GM18868 (cell line): ENCODE measurements at regions not wholly inside any gene's neighbourhood (a gene's known extent, or its start where the extent isn't known, plus 50 kb on each side); places are given as distances from the start of the nearest gene placed in this dataset.
A peak's percentile ranks its signal among the peaks of the same experiment; 100 is the strongest.

Experiments
- ATAC-seq: cut with Tn5 transposase; IDR thresholded peaks from one replicate; pipeline ENCODE4 v1.9.1; 2021; ENCODE audit warnings: mild to moderate bottlenecking, moderate library complexity; ENCODE audit not compliant: unreplicated experiment

- ATAC-seq: no peak
Observed at GRCh38 chr14:30296931-30297405, 262.0 kb upstream of the G2E3 start.

- ATAC-seq: no peak
Observed at GRCh38 chr14:30297876-30298795, 260.8 kb upstream of the G2E3 start.

GRCh38 chr14:30299915-30300314, 259.0 kb upstream of the G2E3 start:
- ATAC-seq: no peak

- ATAC-seq: no peak
Observed at GRCh38 chr14:30303350-30303749, 255.6 kb upstream of the G2E3 start.

GRCh38 chr14:30305346-30305745, 253.6 kb upstream of the G2E3 start:
- ATAC-seq: no peak

- ATAC-seq: no peak
Observed at GRCh38 chr14:30309405-30309804, 249.6 kb upstream of the G2E3 start.

- peak; percentile 99 for ATAC-seq
Observed at GRCh38 chr14:30312214-30312613, 246.7 kb upstream of the G2E3 start.

- no peak for ATAC-seq
Observed at GRCh38 chr14:30317729-30318128, 241.2 kb upstream of the G2E3 start.

- no peak for ATAC-seq
Observed at GRCh38 chr14:30322819-30323218, 236.1 kb upstream of the G2E3 start.

GRCh38 chr14:30330033-30330432, 228.9 kb upstream of the G2E3 start:
- no peak for ATAC-seq

- ATAC-seq: no peak
Observed at GRCh38 chr14:30330445-30330844, 228.5 kb upstream of the G2E3 start.

- ATAC-seq: no peak
Observed at GRCh38 chr14:30331030-30331429, 227.9 kb upstream of the G2E3 start.

GRCh38 chr14:30332374-30332773, 226.6 kb upstream of the G2E3 start:
- ATAC-seq: no peak

- peak; percentile 41 for ATAC-seq
Observed at GRCh38 chr14:30333934-30334333, 225.0 kb upstream of the G2E3 start.

GRCh38 chr14:30337456-30337855, 221.5 kb upstream of the G2E3 start:
- ATAC-seq: no peak

GRCh38 chr14:30339311-30339901, 219.6 kb upstream of the G2E3 start:
- ATAC-seq: no peak

GRCh38 chr14:30340495-30340894, 218.5 kb upstream of the G2E3 start:
- no peak for ATAC-seq

- no peak for ATAC-seq
Observed at GRCh38 chr14:30345511-30345910, 213.4 kb upstream of the G2E3 start.

GRCh38 chr14:30348445-30348844, 210.5 kb upstream of the G2E3 start:
- no peak for ATAC-seq

GRCh38 chr14:30349520-30349919, 209.4 kb upstream of the G2E3 start:
- ATAC-seq: no peak

- ATAC-seq: peak; percentile 32
Observed at GRCh38 chr14:30354439-30354838, 204.5 kb upstream of the G2E3 start.

- peak; percentile 80 for ATAC-seq
Observed at GRCh38 chr14:30355431-30355913, 203.5 kb upstream of the G2E3 start.
